ENCODE measurements at regions not wholly inside any gene's neighbourhood (a gene's known extent, or its start where the extent isn't known, plus 50 kb on each side); places are given as distances from the start of the nearest gene placed in this dataset.
A peak's percentile ranks its signal among the peaks of the same experiment; 100 is the strongest.
"Not testable (repeated sequence)": the region's sequence is repeated elsewhere in the genome, so short reads cannot be mapped to it uniquely, and the experiment has no call there.

- DNase-seq, result no peak
Observed at GRCh38 chr15:95636107-95636506, 694.4 kb upstream of the NR2F2 start.

- DNase-seq, result not testable (repeated sequence)
Observed at GRCh38 chr15:95637234-95637633, 693.3 kb upstream of the NR2F2 start.

GRCh38 chr15:95639208-95639607, 691.3 kb upstream of the NR2F2 start:
- no peak for DNase-seq

GRCh38 chr15:95644100-95644875, 686.2 kb upstream of the NR2F2 start:
- peak in 1 of 3 donors; percentile 57 for DNase-seq

- no peak for DNase-seq
Observed at GRCh38 chr15:95645791-95646338, 684.6 kb upstream of the NR2F2 start.

GRCh38 chr15:95646484-95647273, 683.8 kb upstream of the NR2F2 start:
- DNase-seq, result no peak

- no peak for DNase-seq
Observed at GRCh38 chr15:95647531-95648277, 682.8 kb upstream of the NR2F2 start.

GRCh38 chr15:95653361-95653805, 677.1 kb upstream of the NR2F2 start:
- no peak for DNase-seq

GRCh38 chr15:95655089-95655607, 675.4 kb upstream of the NR2F2 start:
- DNase-seq, result no peak

GRCh38 chr15:95656595-95656994, 673.9 kb upstream of the NR2F2 start:
- DNase-seq, result no peak

- DNase-seq, result no peak
Observed at GRCh38 chr15:95658799-95659198, 671.7 kb upstream of the NR2F2 start.

- DNase-seq, result no peak
Observed at GRCh38 chr15:95659656-95660055, 670.8 kb upstream of the NR2F2 start.

- DNase-seq, result no peak
Observed at GRCh38 chr15:95662638-95663037, 667.9 kb upstream of the NR2F2 start.

GRCh38 chr15:95663156-95664100, 667.1 kb upstream of the NR2F2 start:
- peak in 2 of 3 donors; percentile 51 to 59 for DNase-seq

GRCh38 chr15:95664450-95664849, 666.0 kb upstream of the NR2F2 start:
- peak in 2 of 3 donors; percentile 24 to 53 for DNase-seq

- peak in 1 of 3 donors; percentile 56 for DNase-seq
Observed at GRCh38 chr15:95669146-95669922, 661.2 kb upstream of the NR2F2 start.

GRCh38 chr15:95674031-95674430, 656.5 kb upstream of the NR2F2 start:
- no peak for DNase-seq

GRCh38 chr15:95676500-95676899, 654.0 kb upstream of the NR2F2 start:
- DNase-seq, result no peak

- DNase-seq, result no peak
Observed at GRCh38 chr15:95679847-95680582, 650.5 kb upstream of the NR2F2 start.

All from muscle of back (tissue), 3 donors.